Endodermal cell (in vitro differentiated cells): ENCODE measurements at regions not wholly inside any gene's neighbourhood (a gene's known extent, or its start where the extent isn't known, plus 50 kb on each side); places are given as distances from the start of the nearest gene placed in this dataset.

Source experiments
- DNase-seq: peaks from one replicate; pipeline ENCODE4 v3.0.0-alpha.2; 2017
- H3K27ac ChIP-seq: 2 replicates; pipeline ENCODE4 v1.5.1; 2013; ENCODE audit warnings: mild to moderate bottlenecking, low read depth, low read length, moderate library complexity
- H3K27me3 ChIP-seq: 2 replicates; pipeline ENCODE4 v1.6.1; 2013; ENCODE audit warnings: mild to moderate bottlenecking, low read length, moderate library complexity; ENCODE audit not compliant: insufficient read depth, control insufficient read depth, poor library complexity, severe bottlenecking
- H3K36me3 ChIP-seq: 2 replicates; pipeline ENCODE4 v1.7.0; 2013; ENCODE audit warnings: mild to moderate bottlenecking, low read length, moderate library complexity; ENCODE audit not compliant: control insufficient read depth, insufficient read depth
- H3K4me1 ChIP-seq: one replicate; pipeline ENCODE4 v1.7.0; 2013; ENCODE audit warnings: low read length; ENCODE audit not compliant: control insufficient read depth, insufficient read depth
- H3K4me3 ChIP-seq: 2 replicates; pipeline ENCODE4 v1.5.1; 2013; ENCODE audit warnings: mild to moderate bottlenecking, low read length, moderate library complexity
- H3K9ac ChIP-seq: 2 replicates; pipeline ENCODE4 v1.6.1; 2013; ENCODE audit warnings: mild to moderate bottlenecking, low read length, moderate library complexity; ENCODE audit not compliant: poor library complexity, severe bottlenecking; ENCODE audit errors: extremely low read depth
- H3K9me3 ChIP-seq: 2 replicates; pipeline ENCODE4 v1.6.1; 2013; ENCODE audit warnings: mild to moderate bottlenecking, low read length, moderate library complexity; ENCODE audit not compliant: control insufficient read depth
- H3K27ac Mint-ChIP-seq: 2 replicates; pipeline ENCODE4 v1.8.0; 2020; ENCODE audit warnings: mixed read lengths
- H3K27me3 Mint-ChIP-seq: 2 replicates; pipeline ENCODE4 v1.8.0; 2021; ENCODE audit warnings: mild to moderate bottlenecking, mixed read lengths; ENCODE audit not compliant: insufficient read depth
- H3K36me3 Mint-ChIP-seq: 2 replicates; pipeline ENCODE4 v1.8.0; 2020; ENCODE audit warnings: low read depth, mixed read lengths
- H3K4me1 Mint-ChIP-seq: 2 replicates; pipeline ENCODE4 v1.8.0; 2020; ENCODE audit warnings: mixed read lengths
- H3K4me3 Mint-ChIP-seq: 2 replicates; pipeline ENCODE4 v1.8.0; 2020; ENCODE audit warnings: mild to moderate bottlenecking, moderate library complexity, mixed read lengths
- H3K9me3 Mint-ChIP-seq: 2 replicates; pipeline ENCODE4 v1.8.0; 2020; ENCODE audit warnings: mild to moderate bottlenecking, mixed read lengths
- WGBS, 2 experiments: methylation state at CpG; one replicate each; pipeline versions ENCODE4 v1.1.5 to v1.1.7; 2013; ENCODE audit warnings: missing lambda C conversion rate in 2 of 2, mixed read lengths in 1 of 2; ENCODE audit not compliant: insufficient coverage in 1 of 2, insufficient read length in 1 of 2; 5-methylcytosine and 5-hydroxymethylcytosine counted together
- TF ChIP-seq, protein P1 (sequence below): fragments of 200-600 bp; sonication (generic); conservative IDR thresholded peaks from 2 replicates; pipeline ENCODE4 v1.5.0; 2021; ENCODE audit warnings: antibody characterized with exemption, mild to moderate bottlenecking

DNA sequence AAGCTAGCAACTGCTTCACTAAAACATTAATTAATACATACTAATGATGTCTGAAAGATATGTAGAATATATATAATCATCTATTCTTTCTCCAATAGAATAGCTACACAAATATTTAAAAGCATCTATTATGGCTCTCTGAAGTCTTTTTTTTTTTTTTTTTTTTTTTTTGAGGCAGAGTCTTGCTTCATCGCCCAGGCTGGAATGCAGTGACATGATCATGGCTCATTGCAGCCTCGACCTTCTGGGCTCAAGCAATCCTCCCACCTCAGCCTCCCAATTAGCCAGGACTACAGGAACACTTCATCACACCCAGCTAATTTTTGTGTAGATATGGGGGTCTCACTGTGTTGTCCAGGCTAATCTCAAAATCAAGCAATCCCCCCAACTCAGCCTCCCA, 120.4 kb upstream of the KYNU start:
- H3K4me1 ChIP-seq, result no peaks in the 10 kb centered on the region
- H3K36me3 ChIP-seq, result no peaks in the 10 kb centered on the region
- Mint-ChIP-seq H3K4me1 (no peaks in the 10 kb centered on the region), H3K27me3 (no peaks in the 10 kb centered on the region), H3K36me3 (no peaks in the 10 kb centered on the region), H3K27ac (no peak overlapping the region), H3K4me3 (no peak overlapping the region), H3K9me3 (no peaks in the 10 kb centered on the region)
- WGBS, 2 experiments, result 100% methylated on average over 2 of the region's 2 CpGs; no CpG with 5 or more reads in 1 of the 2 experiments
- H3K9me3 ChIP-seq, result no peaks in the 10 kb centered on the region
- no peak overlapping the region for H3K9ac ChIP-seq
- DNase-seq, result no peak
- H3K27me3 ChIP-seq, result no peaks in the 10 kb centered on the region
- H3K27ac ChIP-seq, result no peak overlapping the region
- no peak overlapping the region for H3K4me3 ChIP-seq
- TF ChIP-seq, protein P1, sequence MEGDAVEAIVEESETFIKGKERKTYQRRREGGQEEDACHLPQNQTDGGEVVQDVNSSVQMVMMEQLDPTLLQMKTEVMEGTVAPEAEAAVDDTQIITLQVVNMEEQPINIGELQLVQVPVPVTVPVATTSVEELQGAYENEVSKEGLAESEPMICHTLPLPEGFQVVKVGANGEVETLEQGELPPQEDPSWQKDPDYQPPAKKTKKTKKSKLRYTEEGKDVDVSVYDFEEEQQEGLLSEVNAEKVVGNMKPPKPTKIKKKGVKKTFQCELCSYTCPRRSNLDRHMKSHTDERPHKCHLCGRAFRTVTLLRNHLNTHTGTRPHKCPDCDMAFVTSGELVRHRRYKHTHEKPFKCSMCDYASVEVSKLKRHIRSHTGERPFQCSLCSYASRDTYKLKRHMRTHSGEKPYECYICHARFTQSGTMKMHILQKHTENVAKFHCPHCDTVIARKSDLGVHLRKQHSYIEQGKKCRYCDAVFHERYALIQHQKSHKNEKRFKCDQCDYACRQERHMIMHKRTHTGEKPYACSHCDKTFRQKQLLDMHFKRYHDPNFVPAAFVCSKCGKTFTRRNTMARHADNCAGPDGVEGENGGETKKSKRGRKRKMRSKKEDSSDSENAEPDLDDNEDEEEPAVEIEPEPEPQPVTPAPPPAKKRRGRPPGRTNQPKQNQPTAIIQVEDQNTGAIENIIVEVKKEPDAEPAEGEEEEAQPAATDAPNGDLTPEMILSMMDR, result no peak

DNA sequence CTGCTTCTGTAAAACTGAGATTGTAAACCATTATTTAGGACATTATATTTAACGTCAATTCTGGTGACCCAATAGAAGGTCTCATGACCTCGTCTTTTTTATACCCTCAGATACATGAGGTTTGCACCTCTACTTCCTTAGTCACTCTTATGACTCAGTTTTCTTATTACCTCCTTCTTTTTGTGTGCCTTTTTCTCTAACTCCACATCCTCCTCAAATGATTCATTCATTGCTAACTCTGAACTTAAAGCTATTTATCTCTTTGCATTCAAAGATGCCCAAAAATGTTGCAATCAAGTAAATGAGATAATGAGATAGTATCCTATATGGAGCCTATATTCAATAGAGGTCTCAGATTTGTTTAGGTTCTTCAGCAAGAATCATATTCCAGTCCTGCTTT, 121.0 kb upstream of the KYNU start:
- Mint-ChIP-seq H3K4me1 (no peaks in the 10 kb centered on the region), H3K9me3 (no peaks in the 10 kb centered on the region), H3K4me3 (no peak overlapping the region), H3K27ac (no peak overlapping the region), H3K36me3 (no peaks in the 10 kb centered on the region), H3K27me3 (no peaks in the 10 kb centered on the region)
- no peak for DNase-seq
- no peaks in the 10 kb centered on the region for H3K4me1 ChIP-seq
- H3K9me3 ChIP-seq, result no peaks in the 10 kb centered on the region
- no peaks in the 10 kb centered on the region for H3K36me3 ChIP-seq
- 89 to 90% methylated on average over 2 of the region's 2 CpGs for WGBS, 2 experiments
- no peak overlapping the region for H3K9ac ChIP-seq
- TF ChIP-seq, protein P1, result no peak
- no peak overlapping the region for H3K4me3 ChIP-seq
- no peak overlapping the region for H3K27ac ChIP-seq
- no peaks in the 10 kb centered on the region for H3K27me3 ChIP-seq

DNA sequence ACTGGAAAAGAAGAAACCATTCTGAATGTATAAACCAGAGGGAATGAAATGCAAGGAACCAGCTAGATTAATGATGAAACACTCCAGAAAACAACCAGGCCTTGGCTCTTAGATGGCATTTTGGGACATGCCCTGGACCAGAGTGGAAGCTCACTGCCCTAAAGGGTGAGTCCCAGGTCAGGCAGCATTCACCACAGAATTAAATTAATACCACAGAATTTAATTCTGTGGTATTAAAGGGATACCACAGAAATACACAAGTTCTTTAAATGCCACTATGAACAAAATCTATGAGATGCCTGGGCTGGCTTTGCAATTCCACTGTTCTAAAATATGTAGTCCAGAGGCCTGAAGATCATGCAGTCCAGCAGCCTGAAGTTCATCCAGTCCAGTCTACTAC, 122.3 kb upstream of the KYNU start:
- no peaks in the 10 kb centered on the region for H3K36me3 Mint-ChIP-seq
- no peak overlapping the region for H3K9ac ChIP-seq
- no peaks in the 10 kb centered on the region for H3K9me3 Mint-ChIP-seq
- H3K9me3 ChIP-seq, result no peaks in the 10 kb centered on the region
- no peaks in the 10 kb centered on the region for H3K27me3 ChIP-seq
- H3K4me1 ChIP-seq, result no peaks in the 10 kb centered on the region
- DNase-seq, result no peak
- H3K4me1 Mint-ChIP-seq, result no peaks in the 10 kb centered on the region
- no peak overlapping the region for H3K4me3 Mint-ChIP-seq
- no peak overlapping the region for H3K27ac Mint-ChIP-seq
- TF ChIP-seq, protein P1, result no peak
- no peak overlapping the region for H3K27ac ChIP-seq
- no peak overlapping the region for H3K4me3 ChIP-seq
- H3K27me3 Mint-ChIP-seq, result no peaks in the 10 kb centered on the region
- no peaks in the 10 kb centered on the region for H3K36me3 ChIP-seq
